Mucosa of descending colon (tissue), 3 donors: ENCODE measurements at regions not wholly inside any gene's neighbourhood (a gene's known extent, or its start where the extent isn't known, plus 50 kb on each side); places are given as distances from the start of the nearest gene placed in this dataset.

Source experiments
- ATAC-seq: fragments of 200-7000 bp; cut with Tn5 transposase; one replicate; pipeline ENCODE4 v1.9.1; 2020; ENCODE audit warnings: mild to moderate bottlenecking, moderate library complexity
- DNase-seq, 3 donors: peaks; one replicate each; pipeline ENCODE4 v3.0.0-alpha.2; 2020
- H3K36me3 ChIP-seq: fragments of 200-600 bp; one replicate; pipeline ENCODE4 v1.8.0; 2021; ENCODE audit warnings: low read depth, mild to moderate bottlenecking
- H3K4me1 ChIP-seq: fragments of 200-600 bp; one replicate; pipeline ENCODE4 v1.8.0; 2021; ENCODE audit warnings: low read depth, mild to moderate bottlenecking
- H3K4me3 ChIP-seq: fragments of 200-600 bp; one replicate; pipeline ENCODE4 v1.8.0; 2021; ENCODE audit warnings: mild to moderate bottlenecking
- H3K9me3 ChIP-seq: fragments of 200-600 bp; one replicate; pipeline ENCODE4 v1.8.0; 2021; ENCODE audit warnings: mild to moderate bottlenecking
- intact Hi-C, 2 donors: fragments of 100-400 bp; cut with DNase I in 1 of 2; cut with micrococcal nuclease in 1 of 2; formaldehyde crosslinking; loops; one replicate each; pipeline versions ENCODE4 v1.11.0 to v1.11.1; 2022; cut with DNase I, micrococcal nuclease
- TF ChIP-seq, protein P1 (sequence below): fragments of 200-600 bp; IDR thresholded peaks from one replicate; pipeline ENCODE4 v1.8.0; 2022; ENCODE audit warnings: antibody characterized with exemption, mild to moderate bottlenecking
- donor health status: DM: no; HTN: no; CAD: no; lungs with moderate emphysema.
- donor health status: DM: no; HTN: no; CAD: no.
- donor health status: DM: no; HTN: yes; CAD: no.

DNA sequence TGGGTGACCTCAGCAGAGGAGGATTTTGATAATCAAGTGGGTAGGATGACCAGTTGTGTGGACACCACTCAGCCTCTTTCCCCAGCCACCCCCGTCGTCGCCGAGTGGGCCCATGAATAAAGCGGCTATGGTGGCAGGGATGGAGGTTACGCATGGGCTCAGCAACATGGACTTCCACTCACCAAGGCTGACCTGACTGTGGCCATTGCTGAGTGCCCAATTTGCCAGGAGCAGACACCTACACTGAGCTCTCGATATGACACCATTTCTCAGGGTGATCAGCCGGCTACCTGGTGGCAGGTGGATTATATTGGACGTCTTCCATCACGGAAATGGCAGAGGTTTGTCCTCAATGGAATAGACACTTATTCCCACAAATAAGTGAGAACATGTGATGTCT is 361.3 kb downstream of the KLHL4 start:
- Histone ChIP-seq H3K4me3 (no peak overlapping the region), H3K36me3 (no peaks in the 10 kb centered on the region), H3K4me1 (no peaks in the 10 kb centered on the region), H3K9me3 (no peaks in the 10 kb centered on the region)
- DNase-seq (no peak), ATAC-seq (no peak)
- intact Hi-C loops: no loop called here
- TF ChIP-seq, protein P1, sequence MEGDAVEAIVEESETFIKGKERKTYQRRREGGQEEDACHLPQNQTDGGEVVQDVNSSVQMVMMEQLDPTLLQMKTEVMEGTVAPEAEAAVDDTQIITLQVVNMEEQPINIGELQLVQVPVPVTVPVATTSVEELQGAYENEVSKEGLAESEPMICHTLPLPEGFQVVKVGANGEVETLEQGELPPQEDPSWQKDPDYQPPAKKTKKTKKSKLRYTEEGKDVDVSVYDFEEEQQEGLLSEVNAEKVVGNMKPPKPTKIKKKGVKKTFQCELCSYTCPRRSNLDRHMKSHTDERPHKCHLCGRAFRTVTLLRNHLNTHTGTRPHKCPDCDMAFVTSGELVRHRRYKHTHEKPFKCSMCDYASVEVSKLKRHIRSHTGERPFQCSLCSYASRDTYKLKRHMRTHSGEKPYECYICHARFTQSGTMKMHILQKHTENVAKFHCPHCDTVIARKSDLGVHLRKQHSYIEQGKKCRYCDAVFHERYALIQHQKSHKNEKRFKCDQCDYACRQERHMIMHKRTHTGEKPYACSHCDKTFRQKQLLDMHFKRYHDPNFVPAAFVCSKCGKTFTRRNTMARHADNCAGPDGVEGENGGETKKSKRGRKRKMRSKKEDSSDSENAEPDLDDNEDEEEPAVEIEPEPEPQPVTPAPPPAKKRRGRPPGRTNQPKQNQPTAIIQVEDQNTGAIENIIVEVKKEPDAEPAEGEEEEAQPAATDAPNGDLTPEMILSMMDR: no peak

DNA sequence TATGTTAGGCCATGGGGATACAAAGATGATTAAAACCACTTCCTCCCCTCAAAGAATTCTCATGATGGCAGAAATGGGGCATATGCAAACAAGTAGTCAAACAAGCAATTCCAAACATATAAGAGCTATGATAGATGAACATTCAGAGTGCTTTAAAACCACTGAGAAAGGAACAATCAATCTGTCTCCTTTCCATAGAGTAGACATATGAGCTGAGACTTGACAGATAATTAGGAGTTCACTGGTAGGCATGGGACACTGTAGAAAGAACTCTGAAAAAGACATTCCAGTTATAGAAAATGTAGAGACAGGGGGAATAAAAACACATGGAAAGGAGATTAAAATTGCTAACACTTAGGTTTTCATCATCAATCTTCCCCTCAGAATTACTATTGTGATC is 372.8 kb downstream of the KLHL4 start:
- no peaks in the 10 kb centered on the region for H3K36me3 ChIP-seq
- H3K4me1 ChIP-seq: no peaks in the 10 kb centered on the region
- intact Hi-C loops: no loop called here
- no peak for ATAC-seq
- no peak for DNase-seq
- no peaks in the 10 kb centered on the region for H3K9me3 ChIP-seq
- TF ChIP-seq, protein P1: no peak
- no peak overlapping the region for H3K4me3 ChIP-seq

GRCh38 chrX:87895421-87895820 is 377.8 kb downstream of the KLHL4 start:
- no peaks in the 10 kb centered on the region for H3K4me1 ChIP-seq
- DNase-seq (no peak), ATAC-seq (no peak)
- TF ChIP-seq, protein P1: no peak
- intact Hi-C loops: no loop called here
- H3K4me3 ChIP-seq: no peak overlapping the region
- H3K36me3 ChIP-seq: no peaks in the 10 kb centered on the region
- no peaks in the 10 kb centered on the region for H3K9me3 ChIP-seq

DNA sequence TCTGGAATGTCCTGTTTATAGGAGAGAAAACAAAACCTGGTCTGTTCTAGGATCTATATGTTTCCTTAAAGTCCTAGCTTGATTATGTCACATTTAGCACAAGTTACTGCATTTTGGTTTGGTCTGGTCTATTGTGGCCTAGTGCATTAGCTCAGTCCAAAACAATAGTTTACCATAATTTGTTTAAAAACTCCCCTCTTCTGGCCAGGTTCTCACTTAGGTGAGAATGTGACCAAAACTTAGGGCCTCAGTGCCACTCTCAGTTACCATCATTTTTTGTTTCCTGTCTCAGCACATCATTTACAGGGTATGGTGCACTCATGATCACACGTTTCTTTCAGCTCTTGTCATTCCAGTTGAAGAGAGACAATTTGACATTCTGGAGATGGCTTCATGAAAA is 378.5 kb downstream of the KLHL4 start:
- no peak overlapping the region for H3K4me3 ChIP-seq
- no peaks in the 10 kb centered on the region for H3K36me3 ChIP-seq
- H3K4me1 ChIP-seq: no peaks in the 10 kb centered on the region
- no peaks in the 10 kb centered on the region for H3K9me3 ChIP-seq
- TF ChIP-seq, protein P1: no peak
- ATAC-seq (no peak), DNase-seq (no peak)
- intact Hi-C loops: no loop called here

GRCh38 chrX:87900320-87900908 is 382.8 kb downstream of the KLHL4 start:
- Histone ChIP-seq H3K4me1 (no peaks in the 10 kb centered on the region), H3K36me3 (no peaks in the 10 kb centered on the region), H3K9me3 (no peaks in the 10 kb centered on the region), H3K4me3 (no peak overlapping the region)
- TF ChIP-seq, protein P1: no peak
- DNase-seq (no peak), ATAC-seq (no peak)
- intact Hi-C loops: no loop called here

GRCh38 chrX:87901060-87901459 is 383.5 kb downstream of the KLHL4 start:
- Histone ChIP-seq H3K36me3 (no peaks in the 10 kb centered on the region), H3K4me3 (no peak overlapping the region), H3K9me3 (no peaks in the 10 kb centered on the region), H3K4me1 (no peaks in the 10 kb centered on the region)
- TF ChIP-seq, protein P1: no peak
- ATAC-seq (no peak), DNase-seq (no peak)
- intact Hi-C loops: no loop called here
